Mammary epithelial cell (primary cell): ENCODE measurements at regions not wholly inside any gene's neighbourhood (a gene's known extent, or its start where the extent isn't known, plus 50 kb on each side); places are given as distances from the start of the nearest gene placed in this dataset.

Experiments
- EZH2 ChIP-seq: IDR thresholded peaks from 2 replicates; pipeline ENCODE4 v1.6.1; 2012; ENCODE audit warnings: low read length, inconsistent platforms, borderline replicate concordance
- TF ChIP-seq, protein P1 (sequence below), 2 donors: IDR thresholded peaks in 1 of 2; conservative IDR thresholded peaks in 1 of 2; 2 replicates each; pipeline ENCODE4 v1.5.1; 2011 to 2012; ENCODE audit warnings: inconsistent platforms in 2 of 2, low read length in 2 of 2, mild to moderate bottlenecking in 2 of 2, control low read depth in 1 of 2, low read depth in 1 of 2; ENCODE audit not compliant: insufficient read depth in 1 of 2; ENCODE audit errors: extremely low read depth in 1 of 2

- TF ChIP-seq EZH2: no peak
- TF ChIP-seq, protein P1, sequence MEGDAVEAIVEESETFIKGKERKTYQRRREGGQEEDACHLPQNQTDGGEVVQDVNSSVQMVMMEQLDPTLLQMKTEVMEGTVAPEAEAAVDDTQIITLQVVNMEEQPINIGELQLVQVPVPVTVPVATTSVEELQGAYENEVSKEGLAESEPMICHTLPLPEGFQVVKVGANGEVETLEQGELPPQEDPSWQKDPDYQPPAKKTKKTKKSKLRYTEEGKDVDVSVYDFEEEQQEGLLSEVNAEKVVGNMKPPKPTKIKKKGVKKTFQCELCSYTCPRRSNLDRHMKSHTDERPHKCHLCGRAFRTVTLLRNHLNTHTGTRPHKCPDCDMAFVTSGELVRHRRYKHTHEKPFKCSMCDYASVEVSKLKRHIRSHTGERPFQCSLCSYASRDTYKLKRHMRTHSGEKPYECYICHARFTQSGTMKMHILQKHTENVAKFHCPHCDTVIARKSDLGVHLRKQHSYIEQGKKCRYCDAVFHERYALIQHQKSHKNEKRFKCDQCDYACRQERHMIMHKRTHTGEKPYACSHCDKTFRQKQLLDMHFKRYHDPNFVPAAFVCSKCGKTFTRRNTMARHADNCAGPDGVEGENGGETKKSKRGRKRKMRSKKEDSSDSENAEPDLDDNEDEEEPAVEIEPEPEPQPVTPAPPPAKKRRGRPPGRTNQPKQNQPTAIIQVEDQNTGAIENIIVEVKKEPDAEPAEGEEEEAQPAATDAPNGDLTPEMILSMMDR (conservative IDR thresholded peaks at IDR 0.05 in 1 of 2, IDR thresholded peaks at IDR 0.05 in 1 of 2; ENCODE audit: extremely low read depth in 1 of 2, insufficient read depth in 1 of 2, low read depth in 1 of 2, low read length in 2 of 2): no peak
These were observed 776.5 kb upstream of the SPRY2 start for GRCh38 chr13:81117416-81117815.
